ENCODE measurements at regions not wholly inside any gene's neighbourhood (a gene's known extent, or its start where the extent isn't known, plus 50 kb on each side); places are given as distances from the start of the nearest gene placed in this dataset.

- TF ChIP-seq EP300 (conservative IDR thresholded peaks at IDR 0.05; ENCODE audit: poor library complexity, severe bottlenecking), result no peak
- no peak for TF ChIP-seq POLR2AphosphoS5 (IDR thresholded peaks at IDR 0.05)
- TF ChIP-seq CTCF (IDR thresholded peaks at IDR 0.05; ENCODE audit: poor library complexity, severe bottlenecking), result no peak
- no peak for TF ChIP-seq TAF1 (IDR thresholded peaks at IDR 0.05; ENCODE audit: low read depth)
Observed at GRCh38 chr2:121102941-121103340, 182.1 kb downstream of the TFCP2L1 start.

Measured in neural cell (in vitro differentiated cells).